ENCODE measurements at regions not wholly inside any gene's neighbourhood (a gene's known extent, or its start where the extent isn't known, plus 50 kb on each side); places are given as distances from the start of the nearest gene placed in this dataset.

- Histone ChIP-seq H2AFZ (ENCODE audit: low read depth) (no peak overlapping the region), H3K27ac (no peak overlapping the region), H4K20me1 (ENCODE audit: insufficient read depth) (no peaks in the 10 kb centered on the region), H3K4me3 (IDR thresholded peaks at IDR 0.05; ENCODE audit: insufficient read depth, low read depth, low read length) (no peak overlapping the region), H3K79me2 (ENCODE audit: insufficient read depth, low read depth) (no peaks in the 10 kb centered on the region), H3K4me2 (no peak overlapping the region), H3K27me3 (ENCODE audit: insufficient read depth, low read depth) (no peaks in the 10 kb centered on the region; the same call in 1 of the 2 replicates), H3K36me3 (ENCODE audit: insufficient read depth) (no peaks in the 10 kb centered on the region), H3K4me1 (ENCODE audit: low read depth, poor library complexity, severe bottlenecking) (no peaks in the 10 kb centered on the region), H3K9ac (no peak overlapping the region)
- TF ChIP-seq, protein P1, sequence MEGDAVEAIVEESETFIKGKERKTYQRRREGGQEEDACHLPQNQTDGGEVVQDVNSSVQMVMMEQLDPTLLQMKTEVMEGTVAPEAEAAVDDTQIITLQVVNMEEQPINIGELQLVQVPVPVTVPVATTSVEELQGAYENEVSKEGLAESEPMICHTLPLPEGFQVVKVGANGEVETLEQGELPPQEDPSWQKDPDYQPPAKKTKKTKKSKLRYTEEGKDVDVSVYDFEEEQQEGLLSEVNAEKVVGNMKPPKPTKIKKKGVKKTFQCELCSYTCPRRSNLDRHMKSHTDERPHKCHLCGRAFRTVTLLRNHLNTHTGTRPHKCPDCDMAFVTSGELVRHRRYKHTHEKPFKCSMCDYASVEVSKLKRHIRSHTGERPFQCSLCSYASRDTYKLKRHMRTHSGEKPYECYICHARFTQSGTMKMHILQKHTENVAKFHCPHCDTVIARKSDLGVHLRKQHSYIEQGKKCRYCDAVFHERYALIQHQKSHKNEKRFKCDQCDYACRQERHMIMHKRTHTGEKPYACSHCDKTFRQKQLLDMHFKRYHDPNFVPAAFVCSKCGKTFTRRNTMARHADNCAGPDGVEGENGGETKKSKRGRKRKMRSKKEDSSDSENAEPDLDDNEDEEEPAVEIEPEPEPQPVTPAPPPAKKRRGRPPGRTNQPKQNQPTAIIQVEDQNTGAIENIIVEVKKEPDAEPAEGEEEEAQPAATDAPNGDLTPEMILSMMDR (conservative IDR thresholded peaks at IDR 0.05; ENCODE audit: low read depth, low read length): no peak
These were observed 136.3 kb upstream of the PRR20G start for GRCh38 chr3:127423856-127424765.

DNA sequence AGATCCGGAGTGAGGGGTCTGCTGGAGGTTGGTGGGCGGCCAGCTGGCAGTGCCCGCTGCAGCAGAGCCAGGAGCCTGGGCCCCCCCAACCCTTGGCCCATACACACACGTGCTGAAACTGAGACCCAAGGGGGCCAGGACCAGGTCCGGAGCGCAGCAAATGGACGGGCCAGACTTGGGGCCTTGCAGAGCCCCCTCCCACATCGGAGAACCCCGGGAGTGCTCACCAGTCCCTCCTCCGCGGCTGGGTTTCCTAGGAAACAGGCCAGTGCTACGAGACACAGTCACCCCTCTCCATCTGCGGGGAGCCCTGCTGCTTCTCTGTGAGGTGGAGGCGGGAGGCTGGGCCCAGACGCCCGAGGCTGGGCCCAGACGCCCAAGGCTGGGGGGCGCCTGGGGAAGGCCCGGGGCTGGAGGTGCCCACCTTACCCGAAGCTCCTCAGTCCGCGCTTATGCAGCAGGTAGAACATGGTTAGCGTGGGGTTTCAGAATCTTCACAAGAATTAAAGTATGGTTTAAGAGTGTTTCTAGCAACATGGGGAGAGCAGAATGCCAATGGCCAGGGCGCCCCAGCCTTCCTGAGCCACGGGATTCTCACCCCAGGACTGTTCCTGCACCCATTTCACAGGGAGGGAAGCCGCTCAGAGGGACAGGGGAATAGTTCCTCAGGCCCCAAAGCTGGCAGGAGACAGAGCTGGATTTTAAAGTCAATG is 135.0 kb upstream of the PRR20G start:
- no peak overlapping the region for H3K9ac ChIP-seq
- no peak overlapping the region for H3K4me3 ChIP-seq (IDR thresholded peaks at IDR 0.05; ENCODE audit: insufficient read depth, low read depth, low read length)
- no peaks in the 10 kb centered on the region for H3K79me2 ChIP-seq (ENCODE audit: insufficient read depth, low read depth)
- H3K36me3 ChIP-seq (ENCODE audit: insufficient read depth): no peaks in the 10 kb centered on the region
- H3K27ac ChIP-seq: no peak overlapping the region
- no peak overlapping the region for H2AFZ ChIP-seq (ENCODE audit: low read depth)
- TF ChIP-seq, protein P1 (conservative IDR thresholded peaks at IDR 0.05; ENCODE audit: low read depth, low read length): no peak
- no peaks in the 10 kb centered on the region for H4K20me1 ChIP-seq (ENCODE audit: insufficient read depth)
- no peak overlapping the region for H3K4me2 ChIP-seq
- H3K4me1 ChIP-seq (ENCODE audit: low read depth, poor library complexity, severe bottlenecking): no peaks in the 10 kb centered on the region
- no peaks in the 10 kb centered on the region; the same call in 1 of the 2 replicates for H3K27me3 ChIP-seq (ENCODE audit: insufficient read depth, low read depth)

DNA sequence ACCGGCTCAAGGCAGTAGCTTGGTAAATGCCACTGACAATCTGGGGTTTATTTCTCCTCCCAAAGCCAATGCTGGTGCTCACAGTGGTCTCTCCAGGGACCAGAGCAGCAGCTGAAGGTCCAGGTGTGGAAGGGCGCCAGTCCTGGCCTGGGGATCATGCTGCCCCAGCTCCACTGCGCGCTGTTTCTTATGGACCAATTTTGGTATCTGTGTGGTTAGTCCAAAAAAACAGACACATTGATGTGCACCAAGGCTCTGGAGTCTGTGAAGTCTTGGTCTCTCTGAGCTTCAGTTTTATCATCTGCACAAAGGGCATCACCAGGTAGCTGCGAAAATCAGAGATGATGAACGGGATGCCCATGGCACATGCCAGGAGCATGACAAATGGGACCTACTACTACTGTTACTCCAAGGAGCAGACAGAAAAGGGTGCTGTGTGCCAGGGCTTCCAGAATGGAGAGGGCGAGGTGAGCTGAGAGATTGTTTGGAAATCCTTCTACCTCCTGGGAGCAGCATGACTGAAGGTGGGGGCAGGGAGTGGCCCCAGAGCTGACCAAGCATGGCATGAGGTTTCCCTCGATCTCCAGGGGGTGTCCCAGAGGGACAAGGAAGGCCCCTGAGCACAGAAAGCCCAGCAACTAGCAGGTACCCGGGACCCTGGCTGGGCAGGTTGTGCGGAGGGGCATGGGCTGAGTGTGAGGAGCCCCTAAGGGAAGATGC is 134.3 kb upstream of the PRR20G start:
- Histone ChIP-seq H3K4me1 (ENCODE audit: low read depth, poor library complexity, severe bottlenecking) (no peaks in the 10 kb centered on the region), H3K27ac (no peak overlapping the region), H3K79me2 (ENCODE audit: insufficient read depth, low read depth) (no peaks in the 10 kb centered on the region), H3K36me3 (ENCODE audit: insufficient read depth) (no peaks in the 10 kb centered on the region), H3K4me2 (no peak overlapping the region), H4K20me1 (ENCODE audit: insufficient read depth) (no peaks in the 10 kb centered on the region), H3K9ac (no peak overlapping the region), H2AFZ (ENCODE audit: low read depth) (no peak overlapping the region), H3K27me3 (ENCODE audit: insufficient read depth, low read depth) (no peaks in the 10 kb centered on the region; the same call in 1 of the 2 replicates), H3K4me3 (IDR thresholded peaks at IDR 0.05; ENCODE audit: insufficient read depth, low read depth, low read length) (no peak overlapping the region)
- TF ChIP-seq, protein P1 (conservative IDR thresholded peaks at IDR 0.05; ENCODE audit: low read depth, low read length): no peak

GRCh38 chr3:127420829-127421228 is 133.0 kb upstream of the PRR20G start:
- no peak overlapping the region for H3K4me3 ChIP-seq (IDR thresholded peaks at IDR 0.05; ENCODE audit: insufficient read depth, low read depth, low read length)
- H3K4me2 ChIP-seq: no peak overlapping the region
- H3K79me2 ChIP-seq (ENCODE audit: insufficient read depth, low read depth): no peaks in the 10 kb centered on the region
- H3K27ac ChIP-seq: no peak overlapping the region
- no peak overlapping the region for H3K9ac ChIP-seq
- H3K27me3 ChIP-seq (ENCODE audit: insufficient read depth, low read depth): no peaks in the 10 kb centered on the region; the same call in 1 of the 2 replicates
- H3K4me1 ChIP-seq (ENCODE audit: low read depth, poor library complexity, severe bottlenecking): no peaks in the 10 kb centered on the region
- H3K36me3 ChIP-seq (ENCODE audit: insufficient read depth): no peaks in the 10 kb centered on the region
- no peak overlapping the region for H2AFZ ChIP-seq (ENCODE audit: low read depth)
- TF ChIP-seq, protein P1 (conservative IDR thresholded peaks at IDR 0.05; ENCODE audit: low read depth, low read length): no peak
- no peaks in the 10 kb centered on the region for H4K20me1 ChIP-seq (ENCODE audit: insufficient read depth)
